ENCODE measurements at regions not wholly inside any gene's neighbourhood (a gene's known extent, or its start where the extent isn't known, plus 50 kb on each side); places are given as distances from the start of the nearest gene placed in this dataset.

- Histone ChIP-seq H2BK15ac (ENCODE audit: low read length) (no peak overlapping the region), H3K27me3 (ENCODE audit: control insufficient read depth in 3 of 3, insufficient read depth in 3 of 3, low read depth in 1 of 3, low read length in 3 of 3) (peaks cover 0 to 2% (median 0%) of the 10 kb centered on the region in 3 experiments), H3K79me1 (ENCODE audit: low read depth, low read length) (no peaks in the 10 kb centered on the region), H3K9me3 (replicated peaks in 1 of 2; ENCODE audit: control insufficient read depth in 2 of 2, insufficient read depth in 1 of 2, low read depth in 1 of 2, low read length in 2 of 2) (no peaks in the 10 kb centered on the region), H3K4ac (ENCODE audit: low read length) (no peak overlapping the region), H2BK12ac (ENCODE audit: low read length) (no peak overlapping the region), H2BK120ac (ENCODE audit: low read depth, low read length) (no peak overlapping the region), H4K91ac (ENCODE audit: low read depth, low read length, poor library complexity) (no peak overlapping the region), H3K36me3 (replicated peaks in 1 of 2; ENCODE audit: control insufficient read depth in 2 of 2, insufficient read depth in 2 of 2, low read length in 2 of 2) (no peaks in the 10 kb centered on the region), H3K9ac (ENCODE audit: low read depth, low read length, poor library complexity) (no peak overlapping the region), H4K8ac (ENCODE audit: low read depth, low read length) (no peak overlapping the region), H3K14ac (ENCODE audit: low read length) (no peak overlapping the region), H2AFZ (ENCODE audit: low read length) (no peak overlapping the region), H3K23ac (ENCODE audit: low read depth, low read length, poor library complexity) (no peak overlapping the region), H3K18ac (ENCODE audit: low read length) (no peak overlapping the region), H3K4me2 (ENCODE audit: insufficient read depth, low read length, poor library complexity, severe bottlenecking) (no peak overlapping the region), H2BK5ac (ENCODE audit: low read length) (no peak overlapping the region), H2AK5ac (ENCODE audit: low read depth, low read length) (no peak overlapping the region), H3K4me3 (ENCODE audit: low read length in 2 of 2) (no peak overlapping the region), H3K27ac (replicated peaks; ENCODE audit: low read length) (no peak overlapping the region), H3K4me1 (ENCODE audit: control insufficient read depth in 2 of 2, insufficient read depth in 1 of 2, low read depth in 1 of 2, low read length in 2 of 2) (no peaks in the 10 kb centered on the region)
- WGBS, 2 donors (ENCODE audit: extremely low coverage in 2 of 2, insufficient read length in 2 of 2, insufficient replicate concordance in 1 of 2) = no CpG with 5 or more reads among the region's 1 CpG
- DNase-seq (ENCODE audit: low spot score) = no peak
Measured at GRCh38 chr14:28612414-28612813, 154.2 kb upstream of the FOXG1 start.

GRCh38 chr14:28613532-28613931, 153.1 kb upstream of the FOXG1 start:
- H2BK15ac ChIP-seq (ENCODE audit: low read length) = no peak overlapping the region
- H3K79me1 ChIP-seq (ENCODE audit: low read depth, low read length) = no peaks in the 10 kb centered on the region
- no CpG with 5 or more reads among the region's 3 CpGs for WGBS, 2 donors (ENCODE audit: extremely low coverage in 2 of 2, insufficient read length in 2 of 2, insufficient replicate concordance in 1 of 2)
- H3K36me3 ChIP-seq (replicated peaks in 1 of 2; ENCODE audit: control insufficient read depth in 2 of 2, insufficient read depth in 2 of 2, low read length in 2 of 2) = no peaks in the 10 kb centered on the region
- H3K4ac ChIP-seq (ENCODE audit: low read length) = no peak overlapping the region
- H2AK5ac ChIP-seq (ENCODE audit: low read depth, low read length) = no peak overlapping the region
- H2BK12ac ChIP-seq (ENCODE audit: low read length) = no peak overlapping the region
- H3K4me3 ChIP-seq (ENCODE audit: low read length in 2 of 2) = no peak overlapping the region
- H2BK120ac ChIP-seq (ENCODE audit: low read depth, low read length) = no peak overlapping the region
- H3K4me1 ChIP-seq (ENCODE audit: control insufficient read depth in 2 of 2, insufficient read depth in 1 of 2, low read depth in 1 of 2, low read length in 2 of 2) = no peaks in the 10 kb centered on the region
- H4K8ac ChIP-seq (ENCODE audit: low read depth, low read length) = no peak overlapping the region
- no peak overlapping the region for H4K91ac ChIP-seq (ENCODE audit: low read depth, low read length, poor library complexity)
- no peak overlapping the region for H3K4me2 ChIP-seq (ENCODE audit: insufficient read depth, low read length, poor library complexity, severe bottlenecking)
- H2BK5ac ChIP-seq (ENCODE audit: low read length) = no peak overlapping the region
- H3K9me3 ChIP-seq (replicated peaks in 1 of 2; ENCODE audit: control insufficient read depth in 2 of 2, insufficient read depth in 1 of 2, low read depth in 1 of 2, low read length in 2 of 2) = no peaks in the 10 kb centered on the region
- H3K23ac ChIP-seq (ENCODE audit: low read depth, low read length, poor library complexity) = no peak overlapping the region
- no peak overlapping the region for H3K14ac ChIP-seq (ENCODE audit: low read length)
- no peak overlapping the region for H3K9ac ChIP-seq (ENCODE audit: low read depth, low read length, poor library complexity)
- H3K27ac ChIP-seq (replicated peaks; ENCODE audit: low read length) = no peak overlapping the region
- DNase-seq (ENCODE audit: low spot score) = no peak
- peaks cover 0 to 2% (median 0%) of the 10 kb centered on the region in 3 experiments for H3K27me3 ChIP-seq (ENCODE audit: control insufficient read depth in 3 of 3, insufficient read depth in 3 of 3, low read depth in 1 of 3, low read length in 3 of 3)
- H3K18ac ChIP-seq (ENCODE audit: low read length) = no peak overlapping the region
- H2AFZ ChIP-seq (ENCODE audit: low read length) = no peak overlapping the region

- Histone ChIP-seq H3K23ac (ENCODE audit: low read depth, low read length, poor library complexity) (no peak overlapping the region), H3K36me3 (replicated peaks in 1 of 2; ENCODE audit: control insufficient read depth in 2 of 2, insufficient read depth in 2 of 2, low read length in 2 of 2) (no peaks in the 10 kb centered on the region), H3K14ac (ENCODE audit: low read length) (no peak overlapping the region), H3K4me3 (ENCODE audit: low read length in 2 of 2) (no peak overlapping the region), H4K8ac (ENCODE audit: low read depth, low read length) (no peak overlapping the region), H3K4me2 (ENCODE audit: insufficient read depth, low read length, poor library complexity, severe bottlenecking) (no peak overlapping the region), H2AFZ (ENCODE audit: low read length) (no peak overlapping the region), H3K9ac (ENCODE audit: low read depth, low read length, poor library complexity) (no peak overlapping the region), H3K4me1 (ENCODE audit: control insufficient read depth in 2 of 2, insufficient read depth in 1 of 2, low read depth in 1 of 2, low read length in 2 of 2) (no peaks in the 10 kb centered on the region), H3K27me3 (ENCODE audit: control insufficient read depth in 3 of 3, insufficient read depth in 3 of 3, low read depth in 1 of 3, low read length in 3 of 3) (no peaks in the 10 kb centered on the region), H2BK120ac (ENCODE audit: low read depth, low read length) (no peak overlapping the region), H3K27ac (replicated peaks; ENCODE audit: low read length) (no peak overlapping the region), H3K79me1 (ENCODE audit: low read depth, low read length) (no peaks in the 10 kb centered on the region), H3K18ac (ENCODE audit: low read length) (no peak overlapping the region), H2AK5ac (ENCODE audit: low read depth, low read length) (no peak overlapping the region), H2BK15ac (ENCODE audit: low read length) (no peak overlapping the region), H4K91ac (ENCODE audit: low read depth, low read length, poor library complexity) (no peak overlapping the region), H2BK5ac (ENCODE audit: low read length) (no peak overlapping the region), H2BK12ac (ENCODE audit: low read length) (no peak overlapping the region), H3K9me3 (replicated peaks in 1 of 2; ENCODE audit: control insufficient read depth in 2 of 2, insufficient read depth in 1 of 2, low read depth in 1 of 2, low read length in 2 of 2) (no peaks in the 10 kb centered on the region), H3K4ac (ENCODE audit: low read length) (no peak overlapping the region)
- no CpG with 5 or more reads among the region's 1 CpG for WGBS, 2 donors (ENCODE audit: extremely low coverage in 2 of 2, insufficient read length in 2 of 2, insufficient replicate concordance in 1 of 2)
- no peak for DNase-seq (ENCODE audit: low spot score)
Measured at GRCh38 chr14:28626780-28627179, 139.8 kb upstream of the FOXG1 start.

GRCh38 chr14:28629328-28630004, 137.1 kb upstream of the FOXG1 start:
- Histone ChIP-seq H2BK5ac (ENCODE audit: low read length) (no peak overlapping the region), H2BK15ac (ENCODE audit: low read length) (no peak overlapping the region), H3K9ac (ENCODE audit: low read depth, low read length, poor library complexity) (no peak overlapping the region), H3K4me3 (ENCODE audit: low read length in 2 of 2) (no peak overlapping the region), H4K8ac (ENCODE audit: low read depth, low read length) (no peak overlapping the region), H3K4me1 (ENCODE audit: control insufficient read depth in 2 of 2, insufficient read depth in 1 of 2, low read depth in 1 of 2, low read length in 2 of 2) (no peaks in the 10 kb centered on the region), H4K91ac (ENCODE audit: low read depth, low read length, poor library complexity) (no peak overlapping the region), H3K23ac (ENCODE audit: low read depth, low read length, poor library complexity) (no peak overlapping the region), H3K18ac (ENCODE audit: low read length) (no peak overlapping the region), H2BK12ac (ENCODE audit: low read length) (no peak overlapping the region), H3K27ac (replicated peaks; ENCODE audit: low read length) (no peak overlapping the region), H3K27me3 (ENCODE audit: control insufficient read depth in 3 of 3, insufficient read depth in 3 of 3, low read depth in 1 of 3, low read length in 3 of 3) (no peaks in the 10 kb centered on the region), H2BK120ac (ENCODE audit: low read depth, low read length) (no peak overlapping the region), H3K9me3 (replicated peaks in 1 of 2; ENCODE audit: control insufficient read depth in 2 of 2, insufficient read depth in 1 of 2, low read depth in 1 of 2, low read length in 2 of 2) (no peaks in the 10 kb centered on the region), H3K36me3 (replicated peaks in 1 of 2; ENCODE audit: control insufficient read depth in 2 of 2, insufficient read depth in 2 of 2, low read length in 2 of 2) (no peaks in the 10 kb centered on the region), H3K14ac (ENCODE audit: low read length) (no peak overlapping the region), H3K4me2 (ENCODE audit: insufficient read depth, low read length, poor library complexity, severe bottlenecking) (no peak overlapping the region), H3K4ac (ENCODE audit: low read length) (no peak overlapping the region), H2AK5ac (ENCODE audit: low read depth, low read length) (no peak overlapping the region), H2AFZ (ENCODE audit: low read length) (no peak overlapping the region), H3K79me1 (ENCODE audit: low read depth, low read length) (no peaks in the 10 kb centered on the region)
- WGBS, 2 donors (ENCODE audit: extremely low coverage in 2 of 2, insufficient read length in 2 of 2, insufficient replicate concordance in 1 of 2) = no CpG with 5 or more reads among the region's 4 CpGs
- no peak for DNase-seq (ENCODE audit: low spot score)

All from neuronal stem cell (in vitro differentiated cells).